Upper lobe of left lung (tissue), 6 donors: ENCODE measurements at regions not wholly inside any gene's neighbourhood (a gene's known extent, or its start where the extent isn't known, plus 50 kb on each side); places are given as distances from the start of the nearest gene placed in this dataset.

Source experiments
- ATAC-seq, 2 donors: fragments of 200-7000 bp; cut with Tn5 transposase; one replicate each; pipeline ENCODE4 v1.9.1; 2022; ENCODE audit warnings: mild to moderate bottlenecking in 2 of 2, moderate library complexity in 2 of 2; ENCODE audit not compliant: low FRiP score in 2 of 2
- DNase-seq, 2 donors: peaks; one replicate each; pipeline ENCODE4 v3.0.0-alpha.2; 2019 to 2020
- H3K27ac ChIP-seq, 4 donors: fragments of 200-600 bp; sonication (generic); one replicate each; pipeline ENCODE4 v1.5.1; 2016 to 2019
- H3K27me3 ChIP-seq, 4 donors: fragments of 200-600 bp; sonication (generic); one replicate each; pipeline ENCODE4 v1.5.1; 2017 to 2019
- H3K36me3 ChIP-seq, 4 donors: fragments of 200-600 bp; sonication (generic); one replicate each; pipeline ENCODE4 v1.5.1; 2016 to 2019
- H3K4me1 ChIP-seq, 4 donors: fragments of 200-600 bp; sonication (generic); one replicate each; pipeline ENCODE4 v1.5.1; 2018 to 2019
- H3K4me3 ChIP-seq, 4 donors: fragments of 200-600 bp; sonication (generic); one replicate each; pipeline ENCODE4 v1.5.1; 2017 to 2019; ENCODE audit warnings: mild to moderate bottlenecking in 2 of 4, moderate library complexity in 1 of 4
- H3K9me3 ChIP-seq, 4 donors: fragments of 200-600 bp; sonication (generic); one replicate each; pipeline ENCODE4 v1.5.1; 2018 to 2019
- CTCF ChIP-seq, 6 experiments: fragments of 450-650 bp in 4 of 6; fragments of 200-600 bp in 2 of 6; sonication (generic) in 2 of 6; IDR thresholded peaks; one replicate each; pipeline ENCODE4 v1.5.1; 2016 to 2019; ENCODE audit warnings: antibody characterized with exemption in 6 of 6
- EP300 ChIP-seq, 4 donors: sonication (generic); formaldehyde crosslinking; IDR thresholded peaks; one replicate each; pipeline ENCODE4 v1.5.1; 2017; ENCODE audit warnings: antibody characterized with exemption in 4 of 4, control low read depth in 2 of 4
- POLR2A ChIP-seq, 4 donors: fragments of 450-650 bp; IDR thresholded peaks; one replicate each; pipeline ENCODE4 v1.5.1; 2016 to 2017; ENCODE audit warnings: antibody characterized with exemption in 4 of 4, mild to moderate bottlenecking in 2 of 4
- POLR2AphosphoS5 ChIP-seq, 2 donors: sonication (generic); formaldehyde crosslinking; IDR thresholded peaks; one replicate each; pipeline ENCODE4 v1.5.1; 2017; ENCODE audit warnings: antibody characterized with exemption in 2 of 2
- WGBS, 2 donors: methylation state at CpG; one replicate each; pipeline ENCODE4 v1.1.5; 2017 to 2018; 5-methylcytosine and 5-hydroxymethylcytosine counted together
- donor health status: DM: no; HTN: no; CAD: no; lungs with moderate emphysema.
- donor health status: DM: no; HTN: yes; CAD: no; lungs with severe emphysema.

- Histone ChIP-seq H3K27ac (no peak overlapping the region), H3K36me3 (no peaks in the 10 kb centered on the region), H3K9me3 (no peaks in the 10 kb centered on the region), H3K4me3 (no peak overlapping the region), H3K4me1 (no peaks in the 10 kb centered on the region), H3K27me3 (no peaks in the 10 kb centered on the region)
- no peak for DNase-seq
- 91 to 99% methylated on average over 2 of the region's 2 CpGs for WGBS, 2 donors
- no peak for ATAC-seq
- TF ChIP-seq CTCF (IDR thresholded peaks at IDR 0.05) (no peak), EP300 (IDR thresholded peaks at IDR 0.05) (no peak), POLR2AphosphoS5 (IDR thresholded peaks at IDR 0.05) (no peak)
These were observed 78.0 kb upstream of the GUCA2B start for GRCh38 chr1:42075179-42075578.

- Histone ChIP-seq H3K4me1 (no peaks in the 10 kb centered on the region), H3K27me3 (no peaks in the 10 kb centered on the region), H3K9me3 (no peaks in the 10 kb centered on the region), H3K27ac (no peak overlapping the region), H3K4me3 (no peak overlapping the region), H3K36me3 (no peaks in the 10 kb centered on the region)
- no peak for TF ChIP-seq CTCF (IDR thresholded peaks at IDR 0.05)
- TF ChIP-seq EP300 (IDR thresholded peaks at IDR 0.05) = no peak
- TF ChIP-seq POLR2A (IDR thresholded peaks at IDR 0.05) = no peak
- TF ChIP-seq POLR2AphosphoS5 (IDR thresholded peaks at IDR 0.05) = no peak
- ATAC-seq (no peak), DNase-seq (no peak)
- 98 to 100% methylated on average over 2 of the region's 2 CpGs for WGBS, 2 donors
These were observed 82.2 kb upstream of the GUCA2B start for GRCh38 chr1:42070996-42071395.

DNA sequence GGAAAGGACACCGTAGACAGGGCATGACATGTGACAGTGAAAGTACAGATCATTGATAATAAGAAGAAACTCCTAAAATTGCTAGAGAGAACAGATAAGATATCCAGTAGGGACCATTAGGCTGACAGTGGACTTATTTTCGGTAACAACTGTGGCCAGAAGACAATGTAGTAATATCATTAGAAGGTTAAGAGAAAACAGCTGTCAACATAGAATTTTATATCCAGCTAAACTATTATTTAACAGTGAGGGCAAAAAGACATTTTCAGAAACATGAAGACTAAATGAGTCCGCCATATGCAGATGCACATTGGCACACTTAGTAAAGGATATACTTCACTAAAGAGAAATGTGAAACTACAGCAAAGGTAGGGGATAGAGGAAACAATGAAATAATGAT lies 95.4 kb upstream of the GUCA2B start:
- Histone ChIP-seq H3K36me3 (no peaks in the 10 kb centered on the region), H3K9me3 (peaks cover 0 to 12% (median 10%) of the 10 kb centered on the region in 4 donors), H3K27ac (no peak overlapping the region), H3K4me1 (no peaks in the 10 kb centered on the region), H3K27me3 (no peaks in the 10 kb centered on the region), H3K4me3 (no peak overlapping the region)
- TF ChIP-seq EP300 (IDR thresholded peaks at IDR 0.05) (no peak), POLR2AphosphoS5 (IDR thresholded peaks at IDR 0.05) (no peak), CTCF (IDR thresholded peaks at IDR 0.05) (no peak), POLR2A (IDR thresholded peaks at IDR 0.05) (no peak)
- no peak for ATAC-seq
- WGBS, 2 donors = 96 to 98% methylated on average over 3 of the region's 3 CpGs
- no peak for DNase-seq

GRCh38 chr1:42056460-42056859 lies 96.8 kb upstream of the GUCA2B start:
- DNase-seq (no peak), ATAC-seq (no peak)
- H3K27ac ChIP-seq = no peak overlapping the region
- no peaks in the 10 kb centered on the region for H3K27me3 ChIP-seq
- no peaks in the 10 kb centered on the region for H3K4me1 ChIP-seq
- no peaks in the 10 kb centered on the region for H3K36me3 ChIP-seq
- peaks cover 0 to 12% (median 10%) of the 10 kb centered on the region in 4 donors for H3K9me3 ChIP-seq
- TF ChIP-seq CTCF (IDR thresholded peaks at IDR 0.05) (no peak), POLR2A (IDR thresholded peaks at IDR 0.05) (no peak), POLR2AphosphoS5 (IDR thresholded peaks at IDR 0.05) (no peak), EP300 (IDR thresholded peaks at IDR 0.05) (no peak)
- H3K4me3 ChIP-seq = no peak overlapping the region

GRCh38 chr1:42055061-42055460 lies 98.1 kb upstream of the GUCA2B start:
- peaks cover 0 to 12% (median 10%) of the 10 kb centered on the region in 4 donors for H3K9me3 ChIP-seq
- H3K27ac ChIP-seq = no peak overlapping the region
- TF ChIP-seq CTCF (IDR thresholded peaks at IDR 0.05) (no peak), POLR2A (IDR thresholded peaks at IDR 0.05) (no peak), EP300 (IDR thresholded peaks at IDR 0.05) (no peak), POLR2AphosphoS5 (IDR thresholded peaks at IDR 0.05) (no peak)
- WGBS, 2 donors = 43 to 50% methylated on average over 1 of the region's 1 CpG
- no peak overlapping the region for H3K4me3 ChIP-seq
- no peaks in the 10 kb centered on the region for H3K36me3 ChIP-seq
- no peak for DNase-seq
- H3K4me1 ChIP-seq = no peaks in the 10 kb centered on the region
- ATAC-seq = no peak
- no peaks in the 10 kb centered on the region for H3K27me3 ChIP-seq
